Rectal smooth muscle tissue (tissue), 1 donor: ENCODE measurements at regions not wholly inside any gene's neighbourhood (a gene's known extent, or its start where the extent isn't known, plus 50 kb on each side); places are given as distances from the start of the nearest gene placed in this dataset.

ENCODE experiments used
- H3K27ac ChIP-seq: one replicate; pipeline ENCODE4 v1.7.0; 2013; ENCODE audit warnings: low read depth, low read length, inconsistent platforms
- H3K27me3 ChIP-seq: one replicate; pipeline ENCODE4 v1.7.0; 2013; ENCODE audit warnings: low read length; ENCODE audit not compliant: control insufficient read depth, insufficient read depth
- H3K36me3 ChIP-seq: one replicate; pipeline ENCODE4 v1.7.0; 2013; ENCODE audit warnings: low read length; ENCODE audit not compliant: control insufficient read depth, insufficient read depth
- H3K4me1 ChIP-seq: one replicate; pipeline ENCODE4 v1.7.0; 2013; ENCODE audit warnings: low read length; ENCODE audit not compliant: control insufficient read depth, insufficient read depth
- H3K4me3 ChIP-seq: one replicate; pipeline ENCODE4 v1.7.0; 2013; ENCODE audit warnings: low read length
- H3K9ac ChIP-seq: one replicate; pipeline ENCODE4 v1.7.0; 2013; ENCODE audit warnings: low read length

DNA sequence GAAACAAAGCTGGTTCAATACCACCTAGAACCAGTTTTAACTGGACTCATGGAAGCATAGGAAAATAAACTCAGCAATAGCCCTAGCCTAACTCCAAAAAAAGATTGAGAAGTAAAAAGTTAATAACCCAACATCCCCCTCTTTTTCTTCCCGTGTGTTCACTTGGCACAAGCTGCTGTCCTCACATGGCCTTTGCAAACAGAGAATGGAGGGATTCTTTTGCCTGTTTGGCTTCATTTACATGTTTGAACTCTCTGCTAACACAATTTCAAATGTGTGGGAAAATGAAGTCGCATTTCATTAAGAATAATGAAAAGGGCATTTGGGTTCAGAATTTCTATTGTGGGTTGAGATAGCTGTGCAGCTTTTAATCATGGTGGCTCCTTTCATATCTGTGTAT, 589.2 kb upstream of the LRRTM1 start:
- Histone ChIP-seq H3K9ac (no peak overlapping the region), H3K4me3 (no peak overlapping the region), H3K27me3 (no peaks in the 10 kb centered on the region), H3K27ac (no peak overlapping the region), H3K4me1 (no peaks in the 10 kb centered on the region), H3K36me3 (no peaks in the 10 kb centered on the region)

DNA sequence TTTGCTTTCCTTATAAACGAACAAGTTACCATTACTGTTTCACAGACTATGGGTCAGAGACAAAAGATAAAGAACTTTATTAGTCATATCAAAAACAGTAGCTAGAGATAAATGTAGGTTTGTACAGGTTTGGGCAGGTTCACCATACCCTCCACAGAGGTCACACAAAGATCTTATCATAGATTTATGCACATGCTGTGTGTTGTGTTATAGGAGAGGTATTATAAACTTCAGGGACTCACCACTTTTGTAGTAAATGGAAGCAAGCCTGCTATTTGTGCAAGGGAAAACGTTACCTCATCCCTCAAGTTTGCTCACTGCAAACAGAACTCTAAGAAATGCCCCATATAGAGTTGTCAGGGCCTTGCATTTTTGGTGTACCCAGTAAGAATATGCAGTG, 584.5 kb upstream of the LRRTM1 start:
- Histone ChIP-seq H3K27ac (no peak overlapping the region), H3K27me3 (no peaks in the 10 kb centered on the region), H3K36me3 (no peaks in the 10 kb centered on the region), H3K4me3 (no peak overlapping the region), H3K4me1 (no peaks in the 10 kb centered on the region), H3K9ac (no peak overlapping the region)

DNA sequence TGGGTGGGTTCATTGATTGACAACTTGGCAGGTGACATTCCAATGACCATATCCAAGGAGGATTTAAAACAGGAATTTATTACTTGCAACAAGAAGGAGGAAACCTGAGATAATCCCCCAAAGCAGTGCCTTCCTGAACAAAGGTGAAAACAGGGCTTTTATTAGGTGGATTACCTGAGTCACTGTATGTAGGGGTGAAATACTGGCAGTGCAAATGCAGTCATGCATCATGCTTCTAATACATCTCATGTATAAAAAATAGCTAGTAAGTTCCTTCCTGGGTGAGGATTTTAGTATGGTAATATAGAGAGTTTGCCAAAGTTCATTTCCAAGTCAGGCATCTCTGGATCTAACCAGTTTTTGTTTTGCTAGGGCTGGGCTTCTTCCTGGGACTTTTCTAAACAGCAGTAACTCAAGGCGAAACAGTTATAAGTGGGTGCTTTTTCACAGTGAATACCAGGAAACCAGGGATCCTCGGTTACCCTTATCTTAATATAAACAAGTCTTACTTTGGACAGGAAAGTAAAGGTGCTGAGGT, 583.4 kb upstream of the LRRTM1 start:
- Histone ChIP-seq H3K27me3 (no peaks in the 10 kb centered on the region), H3K4me1 (no peaks in the 10 kb centered on the region), H3K9ac (no peak overlapping the region), H3K27ac (no peak overlapping the region), H3K4me3 (no peak overlapping the region), H3K36me3 (no peaks in the 10 kb centered on the region)

DNA sequence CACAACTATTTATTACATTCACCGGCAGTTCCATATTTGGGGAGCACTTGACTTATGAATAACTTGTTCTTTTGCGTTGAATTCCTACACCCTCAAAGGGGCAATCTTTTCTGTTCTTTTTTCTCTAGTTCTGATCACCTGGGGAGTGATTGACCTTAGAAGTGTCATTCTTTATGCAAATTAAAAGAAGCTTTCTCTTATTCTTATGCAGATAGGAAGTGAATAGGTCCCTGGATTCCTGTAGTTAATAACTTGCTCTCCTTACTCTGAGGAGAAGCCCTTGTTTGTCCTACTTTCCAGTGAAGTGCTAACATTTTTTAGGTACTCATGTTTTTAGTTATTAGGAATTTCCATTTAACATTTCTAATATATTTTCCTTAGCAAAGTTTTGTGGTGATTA, 569.8 kb upstream of the LRRTM1 start:
- Histone ChIP-seq H3K4me1 (no peaks in the 10 kb centered on the region), H3K4me3 (no peak overlapping the region), H3K36me3 (no peaks in the 10 kb centered on the region), H3K27me3 (no peaks in the 10 kb centered on the region), H3K27ac (no peak overlapping the region), H3K9ac (no peak overlapping the region)

DNA sequence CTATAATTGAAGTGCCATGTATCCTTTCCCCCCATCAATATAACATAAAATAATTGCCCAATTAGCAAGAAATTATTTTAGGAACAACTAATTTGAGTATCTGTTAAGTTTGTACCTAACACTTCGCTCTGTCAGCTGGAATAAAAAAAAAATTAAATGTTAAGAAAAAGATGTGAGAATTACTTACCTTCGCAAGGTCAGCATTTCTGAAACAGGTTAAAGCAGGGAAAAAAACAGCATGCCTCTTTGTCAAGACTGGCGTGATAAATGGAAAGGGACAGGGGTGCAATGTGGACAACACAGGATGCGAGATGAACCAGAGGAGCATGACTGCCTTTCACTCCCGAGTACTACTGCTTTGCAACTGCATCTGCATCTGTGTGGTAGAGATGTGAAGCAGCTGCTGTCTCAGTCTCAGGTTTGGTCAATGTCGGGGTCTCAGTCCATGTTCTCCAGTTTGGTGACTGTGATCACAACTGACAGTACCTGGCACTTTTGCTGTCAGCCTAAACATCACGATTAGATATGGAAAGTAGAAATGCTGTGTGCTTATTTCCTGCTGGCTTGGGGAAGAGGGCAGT, 565.4 kb upstream of the LRRTM1 start:
- Histone ChIP-seq H3K4me1 (no peaks in the 10 kb centered on the region), H3K27me3 (no peaks in the 10 kb centered on the region), H3K4me3 (no peak overlapping the region), H3K9ac (no peak overlapping the region), H3K27ac (no peak overlapping the region), H3K36me3 (no peaks in the 10 kb centered on the region)

DNA sequence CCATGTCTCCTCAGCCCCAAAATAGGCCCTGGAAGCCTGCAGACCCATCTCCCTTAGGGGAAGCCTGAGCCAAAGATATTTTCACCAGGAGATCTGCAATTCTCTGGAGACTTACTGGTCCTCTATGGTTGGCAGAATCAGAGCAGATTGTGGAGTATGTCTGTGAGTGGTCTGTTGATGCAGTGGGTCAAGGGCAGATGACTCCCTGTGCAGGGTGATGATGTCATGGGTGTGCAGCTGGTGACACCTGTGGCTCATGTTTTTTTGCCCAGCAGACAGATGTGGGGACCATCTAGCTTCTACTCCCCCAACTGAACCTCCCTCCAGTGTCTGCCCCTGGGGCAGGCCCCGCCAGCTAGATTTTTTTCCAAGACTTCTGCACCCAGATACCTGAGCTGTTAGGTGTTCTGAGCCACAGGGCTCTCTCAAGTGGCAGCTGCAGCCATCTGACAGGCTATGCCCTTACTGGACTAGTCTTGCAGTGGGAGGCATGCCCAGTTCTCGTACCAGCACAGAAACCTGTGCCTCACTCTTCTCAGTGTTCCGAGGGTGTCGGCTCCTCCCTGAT, 558.7 kb upstream of the LRRTM1 start:
- Histone ChIP-seq H3K4me1 (no peaks in the 10 kb centered on the region), H3K4me3 (no peak overlapping the region), H3K27ac (no peak overlapping the region), H3K36me3 (no peaks in the 10 kb centered on the region), H3K27me3 (no peaks in the 10 kb centered on the region), H3K9ac (no peak overlapping the region)

DNA sequence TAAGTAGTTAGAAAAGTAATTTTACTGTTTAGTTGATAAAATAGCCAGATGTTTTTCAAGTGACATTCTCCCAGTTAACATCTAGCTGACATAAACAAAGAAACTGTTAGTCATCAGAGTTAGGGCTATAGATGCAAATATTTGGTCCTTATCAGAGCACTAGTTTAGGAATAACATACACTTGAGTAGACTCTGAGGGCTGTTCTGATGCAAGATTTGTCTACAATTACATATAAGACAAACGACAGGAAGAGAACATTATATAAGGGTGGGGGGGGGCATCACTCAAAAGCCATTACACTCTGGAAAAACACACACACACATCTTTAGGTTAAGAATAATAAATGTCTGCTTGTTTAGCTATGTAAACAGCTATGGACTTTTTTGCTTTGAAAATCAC, 554.4 kb upstream of the LRRTM1 start:
- no peak overlapping the region for H3K27ac ChIP-seq
- H3K9ac ChIP-seq, result no peak overlapping the region
- no peaks in the 10 kb centered on the region for H3K36me3 ChIP-seq
- no peaks in the 10 kb centered on the region for H3K4me1 ChIP-seq
- no peak overlapping the region for H3K4me3 ChIP-seq
- H3K27me3 ChIP-seq, result no peaks in the 10 kb centered on the region

DNA sequence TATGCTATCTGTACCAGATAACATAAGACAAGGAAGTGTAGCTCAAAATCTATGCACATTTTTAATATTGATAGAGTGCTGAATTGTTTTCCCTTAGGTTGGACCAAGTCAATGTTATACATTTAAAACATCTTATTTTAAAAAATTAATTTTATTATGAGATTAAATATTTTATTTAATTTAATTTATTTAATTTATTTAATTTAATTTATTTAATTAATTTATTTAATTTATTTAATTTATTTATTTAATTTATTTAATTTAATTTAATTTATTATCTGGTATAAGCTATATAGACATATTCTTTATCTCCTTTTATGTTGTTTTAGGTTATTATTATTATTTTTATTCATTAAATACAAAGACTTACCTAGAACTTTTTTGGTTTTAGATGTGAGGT, 551.7 kb upstream of the LRRTM1 start:
- Histone ChIP-seq H3K27ac (no peak overlapping the region), H3K4me1 (no peaks in the 10 kb centered on the region), H3K36me3 (no peaks in the 10 kb centered on the region), H3K4me3 (no peak overlapping the region), H3K9ac (no peak overlapping the region), H3K27me3 (no peaks in the 10 kb centered on the region)

DNA sequence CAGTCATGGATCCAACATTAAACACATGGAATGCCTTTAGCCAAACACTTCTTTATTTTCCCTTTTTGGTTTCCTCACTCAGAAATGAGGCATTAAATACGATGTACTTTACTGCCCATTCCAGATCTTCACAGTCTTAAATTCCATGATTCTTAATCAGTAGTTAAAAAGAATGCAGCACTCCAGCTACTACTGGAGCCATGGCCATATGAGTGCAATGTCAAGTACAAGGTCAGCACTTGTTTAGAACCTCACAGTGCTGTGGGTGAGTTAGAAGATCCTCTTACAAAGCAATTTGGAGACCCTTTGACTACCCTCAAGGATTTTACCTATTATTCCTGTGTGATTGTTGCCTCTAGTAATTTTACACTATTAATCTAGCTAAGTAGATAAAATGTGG, 550.3 kb upstream of the LRRTM1 start:
- Histone ChIP-seq H3K4me3 (no peak overlapping the region), H3K36me3 (no peaks in the 10 kb centered on the region), H3K4me1 (no peaks in the 10 kb centered on the region), H3K27me3 (no peaks in the 10 kb centered on the region), H3K27ac (no peak overlapping the region), H3K9ac (no peak overlapping the region)

DNA sequence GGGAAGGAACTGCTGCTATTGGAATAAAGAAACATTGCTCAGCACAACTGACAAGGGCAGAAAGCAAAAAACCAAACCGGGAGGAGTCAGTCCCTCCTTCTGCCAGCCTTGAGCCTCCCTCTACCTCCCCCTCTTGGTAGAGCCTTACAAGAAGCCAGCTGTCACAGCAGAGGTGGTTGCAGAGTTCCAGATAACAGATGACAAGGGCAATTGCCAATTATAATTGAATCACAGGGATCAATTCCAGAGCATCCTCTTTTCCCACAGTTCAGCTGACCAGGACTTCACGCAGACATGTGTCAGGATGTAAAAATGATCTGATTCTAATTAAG, 548.2 kb upstream of the LRRTM1 start:
- Histone ChIP-seq H3K27me3 (no peaks in the 10 kb centered on the region), H3K9ac (no peak overlapping the region), H3K4me1 (no peaks in the 10 kb centered on the region), H3K36me3 (no peaks in the 10 kb centered on the region), H3K4me3 (no peak overlapping the region), H3K27ac (no peak overlapping the region)

DNA sequence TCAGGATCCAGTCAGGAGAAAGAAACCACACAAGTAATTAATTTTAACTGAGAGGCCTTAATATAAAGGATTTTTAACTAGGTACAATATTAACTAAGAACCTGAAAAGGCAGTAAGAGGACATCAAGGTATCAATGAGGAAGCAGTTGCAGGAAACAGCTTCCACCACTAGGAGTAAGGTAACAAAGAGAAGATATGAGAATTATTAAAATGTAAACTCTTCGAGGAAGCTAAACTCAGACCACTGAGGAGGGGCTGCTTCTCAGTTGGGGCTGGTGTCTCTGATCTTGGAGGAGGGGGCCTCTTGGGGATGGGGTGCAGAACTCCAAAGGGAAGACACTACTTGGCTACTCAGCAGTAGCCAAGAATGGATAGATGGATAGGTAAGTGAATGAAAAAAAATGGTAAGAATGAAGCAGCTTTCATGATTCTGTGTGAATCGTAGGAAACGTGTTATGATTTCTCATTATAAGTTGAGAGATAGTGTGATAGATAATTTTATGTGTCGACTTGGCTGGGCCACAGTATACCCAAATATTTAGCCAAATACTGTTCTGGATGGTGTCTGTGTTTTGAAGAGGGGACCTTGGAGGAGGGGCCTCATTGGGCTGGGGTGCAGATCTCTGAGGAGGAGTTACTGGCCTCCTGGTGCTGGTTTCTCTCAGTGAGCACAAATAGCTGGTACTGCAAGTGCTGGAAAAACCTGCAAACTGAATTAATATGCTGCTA, 547.7 kb upstream of the LRRTM1 start:
- H3K4me1 ChIP-seq, result no peaks in the 10 kb centered on the region
- no peaks in the 10 kb centered on the region for H3K36me3 ChIP-seq
- no peaks in the 10 kb centered on the region for H3K27me3 ChIP-seq
- H3K27ac ChIP-seq, result no peak overlapping the region
- H3K4me3 ChIP-seq, result no peak overlapping the region
- H3K9ac ChIP-seq, result no peak overlapping the region

DNA sequence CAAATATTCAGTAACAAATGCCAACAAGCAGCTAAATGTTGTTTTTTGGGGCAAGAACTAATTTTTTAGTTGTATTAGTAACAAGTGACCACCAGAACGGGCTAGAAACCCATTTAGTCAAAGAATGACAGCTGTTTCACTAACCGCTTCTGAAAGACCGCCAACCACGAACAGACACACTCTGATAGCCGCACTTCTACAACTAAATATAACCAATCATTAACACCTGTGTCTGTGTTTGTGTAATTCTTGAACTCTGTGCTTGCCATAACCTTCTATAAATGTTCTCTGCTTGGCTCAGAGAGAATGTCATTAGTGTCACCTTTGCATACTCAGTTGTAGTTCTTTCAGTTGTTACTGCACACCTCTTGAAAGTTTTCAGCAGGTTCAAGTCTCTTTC, 526.3 kb upstream of the LRRTM1 start:
- Histone ChIP-seq H3K4me3 (no peak overlapping the region), H3K36me3 (no peaks in the 10 kb centered on the region), H3K27me3 (no peaks in the 10 kb centered on the region), H3K4me1 (no peaks in the 10 kb centered on the region), H3K27ac (no peak overlapping the region), H3K9ac (no peak overlapping the region)

DNA sequence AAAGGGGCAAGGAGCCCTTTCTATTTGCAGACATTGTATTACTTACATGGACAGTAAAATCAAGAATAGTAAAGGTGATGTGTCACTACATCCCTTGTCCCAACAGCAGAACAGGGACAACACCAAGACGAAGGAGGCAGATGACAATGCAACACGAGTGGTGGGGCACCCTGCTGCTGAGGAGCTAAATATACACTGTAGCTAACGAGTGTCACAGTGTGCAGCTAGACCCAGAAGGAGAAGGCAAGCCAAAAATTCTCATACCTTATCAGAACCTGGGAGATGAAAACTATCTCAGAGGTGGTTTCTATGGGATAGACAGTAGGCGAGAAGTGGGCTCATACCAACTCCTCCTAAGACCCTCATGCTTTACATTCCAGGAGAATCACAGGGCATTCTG, 518.4 kb upstream of the LRRTM1 start:
- Histone ChIP-seq H3K27ac (no peak overlapping the region), H3K36me3 (no peaks in the 10 kb centered on the region), H3K9ac (no peak overlapping the region), H3K4me3 (no peak overlapping the region), H3K27me3 (no peaks in the 10 kb centered on the region), H3K4me1 (no peaks in the 10 kb centered on the region)
